T follicular helper cell (primary cell): ENCODE measurements at regions not wholly inside any gene's neighbourhood (a gene's known extent, or its start where the extent isn't known, plus 50 kb on each side); places are given as distances from the start of the nearest gene placed in this dataset.
"Not testable (repeated sequence)": the region's sequence is repeated elsewhere in the genome, so short reads cannot be mapped to it uniquely, and the experiment has no call there.

ENCODE experiments used
- DNase-seq: peaks from one replicate; pipeline ENCODE4 v3.0.0-alpha.2; 2020; ENCODE audit warnings: low read depth

DNA sequence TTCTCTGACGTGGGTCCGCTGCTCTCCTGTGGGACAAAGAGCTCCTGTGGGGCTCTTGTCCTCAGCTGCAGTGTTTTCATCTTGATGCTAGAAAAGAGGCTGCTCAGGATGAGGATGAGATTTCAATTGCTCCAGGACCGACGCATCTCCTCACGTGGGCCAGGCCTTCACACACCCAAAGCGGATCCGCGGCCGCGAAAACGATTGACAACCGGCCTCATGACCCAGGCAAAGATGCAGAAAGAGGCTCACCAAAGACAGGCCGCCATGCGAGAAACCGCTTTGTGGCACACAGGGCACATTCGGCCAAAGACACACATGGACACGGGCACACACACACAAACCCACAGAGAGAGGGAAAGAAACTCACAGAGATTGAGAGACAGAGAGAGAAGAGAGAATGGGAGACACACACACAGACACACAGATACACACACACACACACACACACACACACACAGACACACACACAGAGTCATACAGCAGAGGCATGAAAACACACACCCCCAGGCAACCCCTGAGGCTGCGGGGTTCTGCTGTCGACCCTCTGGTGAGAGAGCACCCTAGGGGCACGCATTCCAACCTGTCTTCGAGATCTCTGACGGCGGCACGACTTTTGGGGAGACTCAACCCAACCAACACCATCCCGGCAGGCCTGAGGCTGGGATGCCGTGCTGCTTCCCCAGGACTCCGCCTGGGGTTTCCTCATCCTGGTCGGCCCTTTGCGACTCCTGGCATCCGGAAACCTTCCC is 168.5 kb upstream of the ZNF337 start:
- DNase-seq: not testable (repeated sequence)

DNA sequence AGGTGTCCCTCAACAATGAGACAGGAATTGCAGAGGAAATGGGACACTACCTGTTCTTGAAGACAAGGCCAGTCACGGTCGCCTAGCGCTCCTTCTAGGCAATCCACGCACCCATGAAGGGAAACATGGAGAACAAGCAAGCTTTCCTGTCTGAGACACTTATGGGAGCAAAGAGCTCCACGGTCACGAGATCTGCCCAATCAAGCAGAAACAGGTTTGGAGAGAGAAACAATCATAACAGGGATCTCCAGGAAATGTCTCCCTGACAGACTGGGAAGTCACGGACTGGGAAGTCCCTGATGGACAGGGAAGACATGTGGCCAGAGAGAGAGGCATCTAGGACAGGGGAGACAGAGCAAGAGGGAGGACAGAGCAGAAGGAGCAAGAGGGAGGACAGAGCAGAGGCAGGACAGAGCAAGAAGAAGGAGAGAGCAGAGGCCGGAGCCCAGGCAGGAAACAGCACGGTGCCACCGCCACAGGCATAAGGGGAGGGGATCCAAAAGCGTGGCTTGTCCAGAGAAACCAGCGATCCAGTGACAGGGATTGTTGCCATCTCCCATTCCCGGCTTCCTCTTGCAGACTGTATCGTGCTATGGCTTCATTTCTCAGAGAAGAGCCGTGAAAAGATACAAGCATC is 167.8 kb upstream of the ZNF337 start:
- DNase-seq: no peak

DNA sequence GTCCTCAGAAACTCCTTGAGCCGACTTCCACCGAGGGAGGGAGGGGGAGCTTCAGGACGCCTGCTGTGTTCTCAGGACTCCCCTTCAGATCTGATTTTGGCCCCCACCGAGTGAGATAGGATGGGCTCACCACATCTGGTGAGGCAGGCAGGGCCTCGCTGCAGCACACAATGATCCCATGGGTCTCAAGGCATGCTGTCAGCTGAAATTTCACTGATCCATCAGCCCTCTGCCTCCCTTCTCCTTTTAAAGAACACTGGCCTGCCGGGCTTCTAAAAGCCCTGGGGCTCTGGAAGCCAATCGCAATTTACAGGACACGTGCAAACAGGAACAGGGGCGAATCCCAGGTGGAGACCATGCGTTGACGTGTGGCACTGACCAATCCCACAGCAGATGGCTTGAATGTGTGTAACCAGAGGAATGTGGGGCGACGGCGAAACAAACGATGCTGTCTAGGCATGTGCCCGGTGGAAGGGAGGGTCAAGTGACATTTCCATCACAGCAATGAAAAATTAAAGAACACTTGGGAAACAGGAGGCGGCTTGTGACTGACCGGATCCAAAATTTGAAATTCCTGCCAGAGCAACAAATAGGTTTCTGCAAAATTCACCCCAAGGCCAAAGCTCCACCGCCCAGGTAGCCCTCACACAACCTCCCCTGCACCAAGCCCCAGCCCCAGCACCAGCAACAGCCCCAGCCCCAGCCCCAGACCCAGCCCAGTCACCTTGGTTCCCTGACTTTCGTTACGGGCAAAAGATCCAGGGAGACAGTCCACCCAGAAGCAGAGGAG is 167.1 kb upstream of the ZNF337 start:
- DNase-seq: no peak

DNA sequence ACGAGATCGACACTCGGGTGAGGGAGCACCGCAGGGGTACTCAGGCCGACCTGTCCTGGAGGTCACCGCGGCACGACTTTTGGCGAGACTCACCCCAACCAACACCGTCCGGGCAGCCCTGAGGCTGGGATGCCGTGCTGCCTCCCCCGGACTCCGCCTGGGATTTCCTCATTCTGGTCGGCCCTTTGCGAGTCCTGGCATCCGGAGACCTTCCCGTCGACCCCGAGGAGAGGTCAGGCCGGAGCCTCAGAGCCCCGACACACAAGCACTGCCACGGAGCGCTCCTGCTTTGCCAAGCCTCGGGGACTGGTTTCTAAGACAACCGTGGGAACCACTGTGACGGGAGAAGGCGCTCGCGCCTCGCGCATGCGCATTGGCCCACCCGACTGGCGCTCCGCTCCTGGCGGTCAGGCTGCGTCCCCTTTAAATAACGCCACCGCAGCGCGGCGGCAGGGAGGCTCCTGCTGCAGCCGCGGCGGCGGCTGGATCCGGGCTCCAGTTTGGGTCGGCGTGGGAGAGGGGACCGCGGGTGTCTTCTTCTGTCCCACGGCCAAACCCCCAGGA is 166.4 kb upstream of the ZNF337 start:
- peak; percentile 62 for DNase-seq

DNA sequence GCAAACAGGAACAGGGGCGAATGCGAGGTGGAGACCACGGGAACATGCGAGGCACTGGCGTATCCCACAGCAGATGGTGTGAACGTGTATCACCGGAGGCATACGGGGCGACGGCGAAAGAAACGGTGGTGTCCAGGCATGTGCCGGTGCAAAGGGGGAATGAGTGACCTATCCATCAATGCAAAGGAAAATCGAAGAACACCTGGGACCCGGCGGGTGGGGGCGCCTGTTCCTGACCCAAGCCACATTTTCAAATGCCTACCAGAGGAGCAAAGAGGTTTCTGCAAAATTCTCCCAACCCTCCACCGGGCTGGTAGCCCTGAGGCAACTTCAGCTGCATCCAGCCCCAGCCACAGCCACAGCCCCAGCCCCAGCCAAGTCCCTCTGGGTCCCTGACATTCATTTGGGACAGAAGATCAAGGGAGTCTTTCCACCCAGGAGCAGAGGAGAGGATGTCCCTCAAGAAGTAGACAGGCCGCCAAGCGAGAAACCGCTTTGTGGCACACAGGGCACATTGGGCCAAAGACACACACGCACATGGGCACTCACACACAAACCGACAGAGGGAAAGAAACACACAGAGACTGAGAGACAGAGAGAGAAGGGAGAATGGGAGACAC is 164.0 kb upstream of the ZNF337 start:
- no peak for DNase-seq

DNA sequence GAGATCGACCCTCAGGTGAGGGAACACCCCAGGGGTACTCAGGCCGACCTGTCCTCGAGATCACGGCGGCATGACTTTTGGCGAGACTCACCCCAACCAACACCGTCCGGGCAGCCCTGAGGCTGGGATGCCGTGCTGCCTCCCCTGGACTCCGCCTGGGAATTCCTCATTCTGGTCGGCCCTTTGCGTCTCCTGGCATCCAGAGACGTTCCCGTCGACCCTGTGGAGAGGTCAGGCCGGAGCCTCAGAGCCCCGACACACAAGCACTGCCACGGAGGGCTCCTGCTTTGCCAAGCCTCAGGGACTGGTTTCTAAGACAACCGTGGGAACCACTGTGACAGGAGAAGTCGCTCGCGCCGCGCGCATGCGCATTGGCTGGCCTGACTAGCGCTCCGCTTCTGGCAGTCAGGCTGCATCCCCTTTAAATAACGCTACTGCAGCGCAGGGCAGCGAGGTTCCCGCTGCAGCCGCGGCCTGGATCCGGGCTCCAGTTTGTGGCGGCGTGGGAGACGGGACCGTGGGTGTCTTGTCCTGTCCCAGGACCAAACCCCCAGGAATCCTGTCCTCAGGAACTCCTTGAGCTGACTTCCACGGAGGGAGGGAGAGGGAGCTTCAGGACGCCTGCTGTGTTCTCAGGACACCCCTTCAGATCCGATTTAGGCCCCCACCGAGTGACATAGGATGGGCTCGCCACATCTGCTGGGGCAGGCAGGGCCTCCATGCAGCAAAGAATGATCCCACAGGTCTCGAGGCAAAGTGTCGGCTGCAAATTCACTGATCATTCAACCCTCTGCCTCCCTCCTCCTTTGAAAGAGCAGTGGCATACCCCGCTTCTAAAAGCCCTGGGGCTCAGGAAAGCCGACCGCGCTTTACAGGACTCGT is 163.2 kb upstream of the ZNF337 start:
- DNase-seq: peak; percentile 63

DNA sequence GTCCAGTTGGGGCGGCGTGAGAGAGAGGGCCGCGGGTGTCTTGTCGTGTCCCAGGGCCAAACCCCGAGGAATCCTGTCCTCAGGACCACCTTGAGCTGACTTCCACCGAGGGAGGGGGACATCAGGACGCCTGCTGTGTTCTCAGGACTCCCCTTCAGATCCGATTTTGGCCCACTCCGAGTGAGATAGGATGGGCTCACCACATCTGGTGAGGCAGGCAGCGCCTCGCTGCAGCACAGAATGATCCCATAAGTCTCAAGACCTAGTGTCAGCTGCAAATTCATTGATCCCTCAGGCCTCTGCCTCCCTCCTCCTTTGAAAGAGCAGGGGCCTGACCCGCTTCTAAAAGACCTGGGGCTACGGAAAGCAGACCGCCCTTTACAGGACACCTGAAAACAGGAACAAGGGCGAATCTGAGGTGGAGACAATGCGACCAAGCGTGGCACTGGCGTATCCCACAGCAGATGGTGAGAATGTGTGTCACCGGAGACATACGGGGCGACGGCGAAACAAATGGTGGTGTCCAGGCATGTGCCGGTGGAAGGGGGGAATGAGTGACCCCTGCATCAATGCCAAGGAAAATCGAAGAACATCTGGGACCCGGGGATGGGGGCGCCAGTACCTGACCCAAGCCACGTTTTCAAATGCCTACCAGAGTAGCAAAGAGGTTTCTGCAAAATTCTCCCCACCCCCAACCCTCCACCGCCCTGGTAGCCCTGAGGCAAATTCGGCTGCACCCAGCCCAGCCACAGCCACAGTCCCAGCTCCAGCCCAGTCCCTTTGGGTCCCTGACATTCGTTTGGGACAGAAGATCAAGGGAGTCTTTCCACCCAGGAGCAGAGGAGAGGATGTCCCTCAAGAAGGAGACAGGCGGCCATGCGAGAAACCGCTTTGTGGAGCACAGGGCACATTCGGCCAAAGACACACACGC is 162.1 kb upstream of the ZNF337 start:
- DNase-seq: no peak

DNA sequence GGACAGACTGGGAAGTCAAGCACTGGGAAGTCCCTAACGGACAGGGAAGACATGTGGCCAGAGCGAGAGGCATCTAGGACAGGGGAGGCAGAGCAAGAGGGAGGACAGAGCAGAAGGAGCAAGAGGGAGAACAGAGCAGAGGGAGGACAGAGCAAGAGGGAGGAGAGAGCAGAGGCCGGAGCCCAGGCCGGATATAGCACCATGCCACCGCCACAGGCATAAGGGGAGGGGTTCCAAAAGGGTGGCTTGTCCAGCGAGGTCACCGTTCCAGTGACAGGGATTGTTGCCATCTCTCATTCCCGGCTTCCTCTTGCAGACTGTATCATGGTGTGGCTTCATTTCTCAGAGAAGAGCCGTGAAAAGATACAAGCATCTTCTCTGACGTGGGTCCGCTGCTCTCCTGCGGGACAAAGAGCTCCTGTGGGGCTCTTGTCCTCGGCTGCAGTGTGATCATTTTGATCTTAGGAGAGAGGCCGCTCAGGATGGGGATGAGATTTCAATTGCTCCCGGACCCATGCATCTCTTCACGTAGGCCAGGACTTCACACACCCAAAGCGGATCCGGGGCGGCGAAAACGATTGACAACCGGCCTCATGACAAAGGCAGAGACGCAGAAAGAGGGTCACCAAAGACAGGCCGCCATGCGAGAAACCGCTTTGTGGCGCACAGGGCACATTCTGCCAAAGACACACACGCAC is 160.6 kb upstream of the ZNF337 start:
- DNase-seq: not testable (repeated sequence)

DNA sequence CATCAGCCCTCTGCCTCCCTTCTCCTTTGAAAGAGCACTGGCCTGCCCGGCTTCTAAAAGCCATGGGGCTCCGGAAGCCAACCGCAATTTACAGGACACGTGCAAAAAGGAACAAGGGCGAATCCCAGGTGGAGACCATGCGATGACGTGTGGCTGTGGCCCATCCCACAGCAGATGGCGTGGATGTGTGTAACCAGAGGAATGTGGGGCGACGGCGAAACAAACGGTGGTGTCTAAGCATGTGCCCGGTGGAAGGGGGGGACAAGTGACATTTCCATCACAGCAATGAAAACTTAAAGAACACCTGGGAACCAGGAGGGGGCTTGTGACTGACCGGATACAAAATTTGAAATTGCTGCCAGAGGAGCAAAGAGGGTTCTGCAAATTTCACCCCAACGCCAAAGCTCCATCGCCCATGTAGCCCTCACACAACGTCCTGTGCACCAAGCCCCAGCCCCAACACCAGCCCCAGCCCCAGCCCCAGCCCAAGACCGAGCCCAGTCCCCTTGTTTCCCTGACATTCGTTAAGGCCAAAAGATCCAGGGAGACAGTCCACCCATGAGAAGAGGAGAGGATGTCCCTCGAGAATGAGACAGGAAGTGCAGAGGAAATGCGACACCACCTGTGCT is 159.7 kb upstream of the ZNF337 start:
- DNase-seq: no peak

DNA sequence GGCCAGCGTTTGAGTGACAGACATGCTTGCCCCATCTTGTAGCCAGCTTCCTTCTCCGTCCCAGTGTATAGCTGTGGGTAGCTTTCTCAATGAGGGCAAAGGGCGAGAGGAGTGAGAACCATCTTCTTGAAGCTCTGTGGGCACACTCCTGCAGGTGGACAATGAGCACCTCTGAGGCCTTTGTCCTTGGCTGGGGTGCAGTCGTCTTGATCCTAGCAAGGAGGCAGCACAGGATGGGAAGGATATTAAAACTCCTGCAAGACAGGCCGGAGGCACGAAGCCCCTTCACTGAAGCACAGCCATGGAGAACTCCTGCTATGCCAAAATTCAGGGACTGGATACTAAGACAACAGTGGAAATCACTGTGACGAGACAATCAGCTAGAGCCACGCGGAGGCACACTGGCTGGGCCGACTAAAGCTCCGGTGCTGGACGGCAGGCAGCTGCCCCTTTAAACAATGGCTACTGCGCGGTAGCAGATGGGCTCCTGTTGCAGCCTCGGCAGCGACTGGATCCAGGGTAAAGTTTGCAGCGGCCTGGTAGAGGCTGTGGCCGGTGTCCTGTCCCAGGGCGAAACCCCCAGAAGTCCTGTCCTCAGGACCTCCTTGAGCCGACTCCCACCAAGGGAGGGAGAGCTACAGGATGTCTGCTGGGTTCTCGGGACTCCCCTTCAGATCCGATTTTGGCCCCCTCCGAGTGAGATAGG is 159.0 kb upstream of the ZNF337 start:
- not testable (repeated sequence) for DNase-seq

DNA sequence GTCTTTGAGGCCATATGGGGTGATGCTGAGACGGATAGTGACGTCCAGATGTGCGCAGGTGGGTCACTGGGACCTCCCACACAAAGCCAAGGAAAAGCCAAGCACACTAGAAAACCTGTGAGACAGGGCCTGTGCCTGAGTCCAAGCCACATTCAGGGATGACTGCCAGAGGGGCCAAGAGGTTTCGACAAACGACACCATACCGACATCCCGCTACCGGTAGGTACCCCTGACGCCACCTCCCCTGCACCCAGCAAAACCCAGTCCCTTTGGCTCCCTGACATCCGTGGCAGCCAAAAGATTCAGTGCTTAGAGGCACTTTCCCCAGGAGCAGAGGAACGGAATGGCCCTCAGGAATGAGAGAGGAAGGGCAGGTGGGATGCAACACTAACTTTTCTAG is 158.0 kb upstream of the ZNF337 start:
- DNase-seq: not testable (repeated sequence)

DNA sequence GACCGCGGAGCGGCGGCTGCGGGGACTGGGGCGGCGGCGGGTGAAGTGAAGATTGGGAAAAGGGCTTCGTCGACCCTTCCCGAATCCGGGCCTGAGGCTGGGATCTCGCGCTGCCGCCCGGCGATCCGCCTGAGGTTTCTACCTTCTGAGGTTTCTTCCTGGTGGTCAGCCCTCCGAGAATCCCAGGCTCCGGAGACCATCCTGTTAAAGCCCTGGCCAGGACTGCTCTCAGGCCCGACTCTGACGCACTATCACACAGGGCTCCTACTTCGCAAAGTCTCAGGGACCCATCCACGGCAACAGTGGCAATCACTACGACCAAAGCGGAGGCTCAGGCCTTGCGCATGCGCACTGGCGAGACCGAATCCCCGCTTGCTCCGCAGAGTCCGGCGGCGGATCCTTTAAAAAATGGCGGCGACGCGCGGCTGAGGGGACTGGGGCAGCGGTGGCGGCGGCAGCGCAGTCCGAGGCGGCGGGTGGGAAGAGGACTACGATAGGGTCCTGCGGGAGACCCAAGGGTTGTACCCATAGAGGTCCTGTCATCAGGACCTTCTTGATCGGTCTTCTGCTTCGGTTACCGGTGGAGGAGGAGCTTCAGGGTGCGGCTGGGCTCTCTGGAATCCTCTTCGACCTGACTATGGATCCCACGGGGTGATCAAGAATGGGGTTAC is 157.2 kb upstream of the ZNF337 start:
- peak; percentile 54 for DNase-seq

DNA sequence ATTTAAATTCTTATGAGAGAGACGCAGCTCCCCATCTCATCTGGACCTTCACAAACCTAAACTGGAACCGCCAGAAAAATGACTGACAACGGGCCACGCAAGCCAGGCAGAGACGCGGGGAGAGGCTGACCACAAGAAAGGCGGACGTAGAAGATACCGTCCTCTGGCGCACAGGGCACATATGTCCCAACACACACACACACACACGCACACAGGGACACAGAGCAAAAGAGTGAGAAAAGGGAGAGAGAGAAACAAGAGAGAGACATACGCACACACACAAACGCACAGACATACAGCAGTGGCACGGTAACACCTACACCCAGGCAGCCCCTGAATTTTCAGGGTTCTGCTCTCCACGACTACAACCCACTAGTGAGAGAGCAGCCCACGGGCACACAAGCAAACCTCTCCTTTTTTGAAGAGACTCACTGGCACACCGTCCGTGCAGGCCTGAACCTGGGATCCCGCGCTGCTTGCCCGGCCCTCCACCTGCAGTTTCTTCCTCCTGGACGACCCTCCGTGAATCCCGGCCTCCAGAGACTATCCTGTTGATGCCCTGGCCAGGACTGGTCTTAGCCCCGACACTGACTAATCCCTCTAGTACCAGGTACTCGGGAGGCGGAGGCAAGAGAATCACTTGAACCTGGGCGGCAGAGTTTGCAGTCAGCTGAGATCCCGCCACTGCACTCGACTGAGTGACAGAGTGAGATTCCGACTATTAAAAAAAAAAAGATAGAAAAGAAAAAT is 156.5 kb upstream of the ZNF337 start:
- DNase-seq: not testable (repeated sequence)

DNA sequence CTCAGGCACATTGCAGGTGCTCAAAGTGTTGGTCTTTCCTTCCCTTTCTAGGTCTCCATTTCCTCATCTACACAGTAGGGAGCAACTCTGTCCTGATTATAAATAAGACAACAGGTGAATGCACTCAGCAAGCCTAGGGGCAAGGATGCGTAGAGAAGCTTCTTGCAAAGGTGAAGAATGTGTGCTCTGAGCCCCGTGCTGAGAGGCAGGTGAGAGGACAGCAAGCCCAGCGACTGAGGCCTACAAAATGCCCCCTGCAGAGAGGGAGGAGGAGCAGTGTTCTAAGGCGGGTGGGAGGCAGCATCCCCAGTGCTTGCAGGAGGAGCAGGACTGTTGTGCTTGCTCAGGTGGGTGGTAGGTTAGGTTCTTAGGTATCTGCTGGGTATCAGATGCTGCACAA is 153.5 kb upstream of the ZNF337 start:
- not testable (repeated sequence) for DNase-seq

DNA sequence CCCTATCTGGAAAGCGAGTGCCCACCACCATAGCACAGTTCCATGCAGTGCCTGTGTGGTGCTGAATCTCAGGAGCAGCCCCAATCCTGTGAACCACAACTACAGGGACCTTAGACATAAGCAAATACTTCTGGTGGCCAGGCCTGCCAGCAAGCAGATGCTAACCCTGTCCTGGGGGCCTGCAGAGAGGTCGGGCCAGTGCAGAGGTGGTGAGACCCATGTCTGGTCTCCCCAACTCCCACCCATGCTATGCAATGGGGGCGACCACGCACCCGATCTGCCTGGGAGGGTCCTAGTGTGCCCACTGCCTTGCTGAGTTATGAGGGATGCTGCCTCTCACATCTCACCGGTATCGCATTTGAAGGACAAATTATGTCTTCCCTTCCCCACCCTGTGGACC is 151.6 kb upstream of the ZNF337 start:
- no peak for DNase-seq

DNA sequence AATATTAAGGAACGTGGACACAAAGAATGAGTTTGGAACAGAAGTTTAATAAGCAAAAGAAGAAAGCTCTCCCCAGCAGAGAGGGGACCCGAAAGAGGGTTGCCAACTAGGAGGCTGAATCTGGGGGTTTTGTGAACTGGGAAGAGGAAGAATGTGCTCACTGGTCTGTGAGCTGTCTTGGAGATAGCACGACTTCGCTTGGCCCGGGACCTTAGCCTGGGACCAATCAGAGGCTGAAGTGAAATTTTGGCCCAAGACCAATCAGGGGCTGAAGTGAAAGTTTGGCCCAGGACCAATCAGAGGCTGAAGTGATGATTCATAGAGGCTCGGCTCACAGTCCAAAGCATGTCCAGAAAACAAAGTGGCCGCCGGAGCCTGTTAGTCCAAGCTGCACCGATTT is 148.0 kb upstream of the ZNF337 start:
- not testable (repeated sequence) for DNase-seq

DNA sequence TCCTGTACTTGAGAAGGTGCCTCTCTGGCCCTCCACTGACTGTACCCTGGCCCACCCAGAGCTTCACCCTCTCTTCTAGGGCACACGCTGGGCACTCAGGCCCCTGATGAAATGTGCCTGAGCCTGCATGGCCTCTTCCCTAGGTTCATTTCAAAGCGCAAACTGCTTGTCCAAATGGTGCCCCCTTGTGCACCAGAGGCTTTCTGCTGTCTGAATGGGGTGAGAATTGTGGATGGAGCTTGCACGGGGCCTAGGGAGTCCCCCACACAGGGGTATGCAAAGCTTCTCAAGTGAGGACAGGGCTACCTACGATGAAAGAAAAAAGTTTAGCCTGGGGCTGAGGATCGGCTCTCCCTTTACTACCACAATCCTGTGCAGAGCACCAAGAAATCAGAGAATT is 116.9 kb upstream of the ZNF337 start:
- not testable (repeated sequence) for DNase-seq
